Epithelial cell of proximal tubule (primary cell): ENCODE measurements at regions not wholly inside any gene's neighbourhood (a gene's known extent, or its start where the extent isn't known, plus 50 kb on each side); places are given as distances from the start of the nearest gene placed in this dataset.
"Not testable (repeated sequence)": the region's sequence is repeated elsewhere in the genome, so short reads cannot be mapped to it uniquely, and the experiment has no call there.

ENCODE experiments used
- DNase-seq: peaks from one replicate; pipeline ENCODE4 v3.0.0-alpha.2; 2011; ENCODE audit warnings: low read depth
- H3K4me3 ChIP-seq: 2 replicates; pipeline ENCODE4 v1.5.1; 2011; ENCODE audit warnings: low read depth, mild to moderate bottlenecking, low read length
- TF ChIP-seq, protein P1 (sequence below): conservative IDR thresholded peaks from 2 replicates; pipeline ENCODE4 v1.5.1; 2012; ENCODE audit warnings: low read depth, mild to moderate bottlenecking, low read length

GRCh38 chr5:167940911-167941310 lies 350.5 kb upstream of the WWC1 start:
- DNase-seq, result no peak
- TF ChIP-seq, protein P1, sequence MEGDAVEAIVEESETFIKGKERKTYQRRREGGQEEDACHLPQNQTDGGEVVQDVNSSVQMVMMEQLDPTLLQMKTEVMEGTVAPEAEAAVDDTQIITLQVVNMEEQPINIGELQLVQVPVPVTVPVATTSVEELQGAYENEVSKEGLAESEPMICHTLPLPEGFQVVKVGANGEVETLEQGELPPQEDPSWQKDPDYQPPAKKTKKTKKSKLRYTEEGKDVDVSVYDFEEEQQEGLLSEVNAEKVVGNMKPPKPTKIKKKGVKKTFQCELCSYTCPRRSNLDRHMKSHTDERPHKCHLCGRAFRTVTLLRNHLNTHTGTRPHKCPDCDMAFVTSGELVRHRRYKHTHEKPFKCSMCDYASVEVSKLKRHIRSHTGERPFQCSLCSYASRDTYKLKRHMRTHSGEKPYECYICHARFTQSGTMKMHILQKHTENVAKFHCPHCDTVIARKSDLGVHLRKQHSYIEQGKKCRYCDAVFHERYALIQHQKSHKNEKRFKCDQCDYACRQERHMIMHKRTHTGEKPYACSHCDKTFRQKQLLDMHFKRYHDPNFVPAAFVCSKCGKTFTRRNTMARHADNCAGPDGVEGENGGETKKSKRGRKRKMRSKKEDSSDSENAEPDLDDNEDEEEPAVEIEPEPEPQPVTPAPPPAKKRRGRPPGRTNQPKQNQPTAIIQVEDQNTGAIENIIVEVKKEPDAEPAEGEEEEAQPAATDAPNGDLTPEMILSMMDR, result no peak
- H3K4me3 ChIP-seq, result no peak overlapping the region

DNA sequence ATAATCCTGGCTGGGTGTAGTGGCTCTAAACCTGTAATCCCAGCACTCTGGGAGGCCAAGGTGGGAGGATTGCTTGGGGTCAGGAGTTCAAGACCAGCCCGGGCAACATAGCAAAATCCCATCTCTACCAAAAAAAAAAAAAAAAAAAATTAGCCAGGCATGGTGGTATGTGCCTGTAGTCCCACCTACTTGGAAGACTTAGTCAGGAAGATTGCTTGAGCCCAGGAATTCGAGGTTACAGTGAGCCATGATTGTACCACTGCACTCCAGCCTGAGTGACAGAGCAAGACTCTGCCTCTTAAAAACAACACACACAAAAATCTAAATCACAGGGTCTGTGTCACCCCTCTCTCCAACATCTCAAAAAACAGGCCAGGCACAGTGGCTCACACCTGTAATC lies 349.9 kb upstream of the WWC1 start:
- H3K4me3 ChIP-seq, DNase-seq: not testable (repeated sequence)

GRCh38 chr5:167943343-167943742 lies 348.1 kb upstream of the WWC1 start:
- no peak overlapping the region for H3K4me3 ChIP-seq
- DNase-seq, result no peak
- TF ChIP-seq, protein P1, result no peak

- DNase-seq, result no peak
- TF ChIP-seq, protein P1, result no peak
- H3K4me3 ChIP-seq, result no peak overlapping the region
These were observed 347.2 kb upstream of the WWC1 start for GRCh38 chr5:167944121-167944852.

GRCh38 chr5:167945542-167946384 lies 345.7 kb upstream of the WWC1 start:
- no peak overlapping the region for H3K4me3 ChIP-seq
- DNase-seq, result no peak
- TF ChIP-seq, protein P1, result no peak

DNA sequence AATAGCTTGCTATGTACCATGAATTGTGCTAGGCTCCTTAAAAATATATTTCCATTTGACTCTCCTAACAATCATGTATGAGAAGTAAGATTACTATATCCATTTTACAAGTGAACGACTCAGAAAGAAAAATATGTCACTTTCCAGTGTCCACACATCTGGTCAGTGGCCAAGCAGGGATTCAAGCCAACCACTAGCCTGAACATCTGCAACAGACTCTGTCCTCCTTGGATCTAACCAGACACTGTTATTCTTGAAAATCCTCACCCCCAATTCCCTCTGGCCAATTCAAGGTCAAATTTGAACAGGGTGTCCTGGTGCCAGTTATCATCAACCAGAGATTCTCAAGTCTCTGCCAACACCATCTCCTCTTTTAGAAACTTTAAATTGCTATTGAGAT lies 344.1 kb upstream of the WWC1 start:
- TF ChIP-seq, protein P1, result no peak
- no peak for DNase-seq
- no peak overlapping the region for H3K4me3 ChIP-seq

DNA sequence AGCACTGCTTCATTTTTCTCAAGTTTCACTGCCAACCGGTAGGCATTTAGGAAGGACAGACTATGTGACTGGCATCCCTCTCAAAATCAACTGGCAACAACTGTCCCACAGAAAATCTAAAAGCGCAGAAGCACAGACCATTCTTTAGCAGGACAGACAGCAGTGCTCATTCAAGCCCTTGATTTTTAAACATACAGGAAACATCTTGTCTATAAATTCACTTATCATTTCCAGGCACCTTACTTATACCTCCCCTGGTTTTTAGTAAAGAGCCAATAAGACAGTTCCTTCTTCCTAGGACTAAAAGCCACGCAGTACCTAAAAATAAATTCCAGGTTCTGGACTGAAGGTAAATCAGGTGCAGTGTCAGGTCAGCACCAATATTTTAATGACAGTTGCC lies 343.2 kb upstream of the WWC1 start:
- TF ChIP-seq, protein P1, result no peak
- no peak for DNase-seq
- no peak overlapping the region for H3K4me3 ChIP-seq
